ENCODE measurements at regions not wholly inside any gene's neighbourhood (a gene's known extent, or its start where the extent isn't known, plus 50 kb on each side); places are given as distances from the start of the nearest gene placed in this dataset.

DNA sequence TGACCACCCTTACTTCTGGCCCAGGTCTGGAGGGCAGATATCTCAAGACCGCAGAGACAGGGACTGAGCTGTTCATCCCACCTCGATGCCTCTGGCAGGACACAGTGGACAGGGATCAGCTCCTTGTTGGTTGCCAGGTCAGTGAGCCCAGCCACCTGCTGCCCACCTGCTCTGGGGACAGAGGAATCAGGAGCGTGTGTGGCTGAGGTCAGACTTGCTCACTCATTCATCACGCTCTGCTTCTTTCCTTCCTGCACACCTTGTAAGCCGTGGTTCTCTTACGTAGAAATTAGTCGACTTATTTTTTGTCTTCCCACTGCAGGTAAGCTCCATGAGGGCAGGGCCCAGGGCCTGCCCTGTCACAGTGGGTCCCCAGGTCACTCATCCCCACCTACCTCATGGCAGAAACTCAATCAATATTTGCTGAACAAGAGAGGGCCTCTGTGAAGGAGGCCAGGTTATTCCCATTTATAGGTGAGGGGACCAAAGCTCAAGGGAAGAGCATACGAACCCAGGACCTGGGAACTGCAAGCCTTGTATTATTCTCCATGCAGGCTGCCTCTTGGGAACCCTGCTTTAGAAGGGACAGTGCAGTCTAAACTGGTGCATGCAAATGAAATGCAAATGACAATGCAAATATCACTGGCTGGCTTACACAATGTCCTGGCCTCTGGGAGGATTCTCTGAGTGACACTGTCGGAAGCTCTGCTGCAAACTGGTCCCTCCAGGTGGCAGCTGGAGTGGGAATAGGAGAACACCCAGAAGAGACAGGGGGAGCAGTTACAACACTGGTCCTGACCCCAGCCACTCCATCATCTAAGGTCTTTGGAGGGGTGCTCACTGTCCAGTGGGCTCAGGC is 58.4 kb upstream of the PAX7 start:
- ChIA-PET CTCF (interaction anchor here (0.6 to 3.3 kb wide), 5 partner anchors 9 to 71 kb away, joined by 3 to 16 read pairs (median 5); no protein-coding TSS in a partner anchor), POLR2A (interaction anchor here (0.6 kb wide), 1 partner anchor 405 kb away, joined by 10 read pairs; no protein-coding TSS in a partner anchor)
- Histone ChIP-seq H3K27ac (ENCODE audit: extremely low read depth, low read depth, low read length) (no peak overlapping the region), H3K36me3 (ENCODE audit: control insufficient read depth in 2 of 2, insufficient read depth in 1 of 2, low read length in 2 of 2) (no peaks in the 10 kb centered on the region), H3K9me3 (ENCODE audit: control insufficient read depth, insufficient read depth, low read depth, low read length) (no peaks in the 10 kb centered on the region), H3K4me3 (ENCODE audit: low read depth, low read length) (no peak overlapping the region), H3K4me1 (ENCODE audit: control insufficient read depth, insufficient read depth, low read length) (no peaks in the 10 kb centered on the region)
- no peak for TF ChIP-seq ZNF791 (tag by site-specific recombination; IDR thresholded peaks at IDR 0.05)
- TF ChIP-seq, protein P1, sequence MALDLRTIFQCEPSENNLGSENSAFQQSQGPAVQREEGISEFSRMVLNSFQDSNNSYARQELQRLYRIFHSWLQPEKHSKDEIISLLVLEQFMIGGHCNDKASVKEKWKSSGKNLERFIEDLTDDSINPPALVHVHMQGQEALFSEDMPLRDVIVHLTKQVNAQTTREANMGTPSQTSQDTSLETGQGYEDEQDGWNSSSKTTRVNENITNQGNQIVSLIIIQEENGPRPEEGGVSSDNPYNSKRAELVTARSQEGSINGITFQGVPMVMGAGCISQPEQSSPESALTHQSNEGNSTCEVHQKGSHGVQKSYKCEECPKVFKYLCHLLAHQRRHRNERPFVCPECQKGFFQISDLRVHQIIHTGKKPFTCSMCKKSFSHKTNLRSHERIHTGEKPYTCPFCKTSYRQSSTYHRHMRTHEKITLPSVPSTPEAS (tag by site-specific recombination; IDR thresholded peaks at IDR 0.05), result no peak
- TF ChIP-seq ZNF561 (tag by site-specific recombination; IDR thresholded peaks at IDR 0.05; ENCODE audit: borderline replicate concordance), result no peak
- TF ChIP-seq ZNF521 (tag by site-specific recombination; IDR thresholded peaks at IDR 0.05), result no peak
- TF ChIP-seq MYNN (tag by site-specific recombination; IDR thresholded peaks at IDR 0.05; ENCODE audit: borderline replicate concordance), result no peak
- TF ChIP-seq ZNF843 (tag by site-specific recombination; IDR thresholded peaks at IDR 0.05), result no peak
- TF ChIP-seq GLI2 (tag by site-specific recombination; IDR thresholded peaks at IDR 0.05; ENCODE audit: borderline replicate concordance, low read depth), result no peak
- no peak for TF ChIP-seq BCL11B (tag by site-specific recombination; IDR thresholded peaks at IDR 0.05; ENCODE audit: low read depth)
- TF ChIP-seq, protein P2, sequence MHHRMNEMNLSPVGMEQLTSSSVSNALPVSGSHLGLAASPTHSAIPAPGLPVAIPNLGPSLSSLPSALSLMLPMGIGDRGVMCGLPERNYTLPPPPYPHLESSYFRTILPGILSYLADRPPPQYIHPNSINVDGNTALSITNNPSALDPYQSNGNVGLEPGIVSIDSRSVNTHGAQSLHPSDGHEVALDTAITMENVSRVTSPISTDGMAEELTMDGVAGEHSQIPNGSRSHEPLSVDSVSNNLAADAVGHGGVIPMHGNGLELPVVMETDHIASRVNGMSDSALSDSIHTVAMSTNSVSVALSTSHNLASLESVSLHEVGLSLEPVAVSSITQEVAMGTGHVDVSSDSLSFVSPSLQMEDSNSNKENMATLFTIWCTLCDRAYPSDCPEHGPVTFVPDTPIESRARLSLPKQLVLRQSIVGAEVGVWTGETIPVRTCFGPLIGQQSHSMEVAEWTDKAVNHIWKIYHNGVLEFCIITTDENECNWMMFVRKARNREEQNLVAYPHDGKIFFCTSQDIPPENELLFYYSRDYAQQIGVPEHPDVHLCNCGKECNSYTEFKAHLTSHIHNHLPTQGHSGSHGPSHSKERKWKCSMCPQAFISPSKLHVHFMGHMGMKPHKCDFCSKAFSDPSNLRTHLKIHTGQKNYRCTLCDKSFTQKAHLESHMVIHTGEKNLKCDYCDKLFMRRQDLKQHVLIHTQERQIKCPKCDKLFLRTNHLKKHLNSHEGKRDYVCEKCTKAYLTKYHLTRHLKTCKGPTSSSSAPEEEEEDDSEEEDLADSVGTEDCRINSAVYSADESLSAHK (tag by site-specific recombination; IDR thresholded peaks at IDR 0.05), result no peak
- TF ChIP-seq HOXC10 (CRISPR knock-in tag; IDR thresholded peaks at IDR 0.05), result no peak
- TF ChIP-seq ZNF112 (tag by site-specific recombination; IDR thresholded peaks at IDR 0.05), result no peak
- no peak for TF ChIP-seq ZNF266 (tag by site-specific recombination; IDR thresholded peaks at IDR 0.05; ENCODE audit: low read depth)
- no peak for TF ChIP-seq ZNF184 (tag by site-specific recombination; IDR thresholded peaks at IDR 0.05)
- TF ChIP-seq ZNF654 (tag by site-specific recombination; IDR thresholded peaks at IDR 0.05; ENCODE audit: low read depth), result no peak
- TF ChIP-seq, protein P3, sequence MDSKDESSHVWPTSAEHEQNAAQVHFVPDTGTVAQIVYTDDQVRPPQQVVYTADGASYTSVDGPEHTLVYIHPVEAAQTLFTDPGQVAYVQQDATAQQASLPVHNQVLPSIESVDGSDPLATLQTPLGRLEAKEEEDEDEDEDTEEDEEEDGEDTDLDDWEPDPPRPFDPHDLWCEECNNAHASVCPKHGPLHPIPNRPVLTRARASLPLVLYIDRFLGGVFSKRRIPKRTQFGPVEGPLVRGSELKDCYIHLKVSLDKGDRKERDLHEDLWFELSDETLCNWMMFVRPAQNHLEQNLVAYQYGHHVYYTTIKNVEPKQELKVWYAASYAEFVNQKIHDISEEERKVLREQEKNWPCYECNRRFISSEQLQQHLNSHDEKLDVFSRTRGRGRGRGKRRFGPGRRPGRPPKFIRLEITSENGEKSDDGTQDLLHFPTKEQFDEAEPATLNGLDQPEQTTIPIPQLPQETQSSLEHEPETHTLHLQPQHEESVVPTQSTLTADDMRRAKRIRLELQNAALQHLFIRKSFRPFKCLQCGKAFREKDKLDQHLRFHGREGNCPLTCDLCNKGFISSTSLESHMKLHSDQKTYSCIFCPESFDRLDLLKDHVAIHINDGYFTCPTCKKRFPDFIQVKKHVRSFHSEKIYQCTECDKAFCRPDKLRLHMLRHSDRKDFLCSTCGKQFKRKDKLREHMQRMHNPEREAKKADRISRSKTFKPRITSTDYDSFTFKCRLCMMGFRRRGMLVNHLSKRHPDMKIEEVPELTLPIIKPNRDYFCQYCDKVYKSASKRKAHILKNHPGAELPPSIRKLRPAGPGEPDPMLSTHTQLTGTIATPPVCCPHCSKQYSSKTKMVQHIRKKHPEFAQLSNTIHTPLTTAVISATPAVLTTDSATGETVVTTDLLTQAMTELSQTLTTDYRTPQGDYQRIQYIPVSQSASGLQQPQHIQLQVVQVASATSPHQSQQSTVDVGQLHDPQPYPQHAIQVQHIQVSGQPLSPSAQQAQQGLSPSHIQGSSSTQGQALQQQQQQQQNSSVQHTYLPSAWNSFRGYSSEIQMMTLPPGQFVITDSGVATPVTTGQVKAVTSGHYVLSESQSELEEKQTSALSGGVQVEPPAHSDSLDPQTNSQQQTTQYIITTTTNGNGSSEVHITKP (tag by site-specific recombination; IDR thresholded peaks at IDR 0.05), result no peak
- TF ChIP-seq, protein P4, sequence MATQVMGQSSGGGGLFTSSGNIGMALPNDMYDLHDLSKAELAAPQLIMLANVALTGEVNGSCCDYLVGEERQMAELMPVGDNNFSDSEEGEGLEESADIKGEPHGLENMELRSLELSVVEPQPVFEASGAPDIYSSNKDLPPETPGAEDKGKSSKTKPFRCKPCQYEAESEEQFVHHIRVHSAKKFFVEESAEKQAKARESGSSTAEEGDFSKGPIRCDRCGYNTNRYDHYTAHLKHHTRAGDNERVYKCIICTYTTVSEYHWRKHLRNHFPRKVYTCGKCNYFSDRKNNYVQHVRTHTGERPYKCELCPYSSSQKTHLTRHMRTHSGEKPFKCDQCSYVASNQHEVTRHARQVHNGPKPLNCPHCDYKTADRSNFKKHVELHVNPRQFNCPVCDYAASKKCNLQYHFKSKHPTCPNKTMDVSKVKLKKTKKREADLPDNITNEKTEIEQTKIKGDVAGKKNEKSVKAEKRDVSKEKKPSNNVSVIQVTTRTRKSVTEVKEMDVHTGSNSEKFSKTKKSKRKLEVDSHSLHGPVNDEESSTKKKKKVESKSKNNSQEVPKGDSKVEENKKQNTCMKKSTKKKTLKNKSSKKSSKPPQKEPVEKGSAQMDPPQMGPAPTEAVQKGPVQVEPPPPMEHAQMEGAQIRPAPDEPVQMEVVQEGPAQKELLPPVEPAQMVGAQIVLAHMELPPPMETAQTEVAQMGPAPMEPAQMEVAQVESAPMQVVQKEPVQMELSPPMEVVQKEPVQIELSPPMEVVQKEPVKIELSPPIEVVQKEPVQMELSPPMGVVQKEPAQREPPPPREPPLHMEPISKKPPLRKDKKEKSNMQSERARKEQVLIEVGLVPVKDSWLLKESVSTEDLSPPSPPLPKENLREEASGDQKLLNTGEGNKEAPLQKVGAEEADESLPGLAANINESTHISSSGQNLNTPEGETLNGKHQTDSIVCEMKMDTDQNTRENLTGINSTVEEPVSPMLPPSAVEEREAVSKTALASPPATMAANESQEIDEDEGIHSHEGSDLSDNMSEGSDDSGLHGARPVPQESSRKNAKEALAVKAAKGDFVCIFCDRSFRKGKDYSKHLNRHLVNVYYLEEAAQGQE (tag by site-specific recombination; IDR thresholded peaks at IDR 0.05), result no peak
- TF ChIP-seq OSR2 (tag by site-specific recombination; IDR thresholded peaks at IDR 0.05), result no peak
- no peak for TF ChIP-seq GLIS1 (tag by site-specific recombination; IDR thresholded peaks at IDR 0.05)
- TF ChIP-seq SCRT2 (tag by site-specific recombination; IDR thresholded peaks at IDR 0.05), result no peak
- TF ChIP-seq ZNF223 (tag by site-specific recombination; IDR thresholded peaks at IDR 0.05), result no peak
